Tibial nerve (tissue), 4 donors: ENCODE measurements at regions not wholly inside any gene's neighbourhood (a gene's known extent, or its start where the extent isn't known, plus 50 kb on each side); places are given as distances from the start of the nearest gene placed in this dataset.

Experiments
- CTCF ChIP-seq, 5 experiments: fragments of 200-600 bp in 3 of 5; fragments of 450-650 bp in 2 of 5; sonication (generic) in 3 of 5; IDR thresholded peaks; one replicate each; pipeline ENCODE4 v1.5.1; 2016 to 2019; ENCODE audit warnings: antibody characterized with exemption in 5 of 5, mild to moderate bottlenecking in 3 of 5, moderate library complexity in 2 of 5
- EP300 ChIP-seq, 2 donors: sonication (generic); formaldehyde crosslinking; IDR thresholded peaks; one replicate each; pipeline ENCODE4 v1.6.1; 2017; ENCODE audit warnings: antibody characterized with exemption in 2 of 2, mild to moderate bottlenecking in 1 of 2

DNA sequence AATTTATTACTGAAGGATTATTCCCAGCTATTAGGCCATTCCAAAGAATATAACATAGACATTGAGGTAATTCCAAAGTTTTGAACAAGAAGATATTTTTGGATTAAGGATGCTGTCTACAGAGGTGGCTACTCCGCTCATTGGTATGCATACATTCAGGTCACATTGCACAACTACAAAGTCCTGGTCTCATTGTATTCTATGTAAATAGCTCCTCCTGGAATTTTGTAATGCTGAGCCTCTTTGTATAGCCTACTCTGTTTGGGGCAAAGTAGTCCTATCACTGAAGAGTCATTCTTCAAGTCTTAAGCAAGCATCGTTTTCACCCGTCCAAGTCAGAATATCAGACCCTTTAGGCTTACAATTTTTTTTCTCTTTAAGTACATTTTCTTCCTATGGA is 142.4 kb downstream of the KIF18A start:
- TF ChIP-seq CTCF (IDR thresholded peaks at IDR 0.05) (no peak), EP300 (IDR thresholded peaks at IDR 0.05) (no peak)
